Calu3 (cell line): ENCODE measurements at regions not wholly inside any gene's neighbourhood (a gene's known extent, or its start where the extent isn't known, plus 50 kb on each side); places are given as distances from the start of the nearest gene placed in this dataset.

Experiments
- BruUV-seq: library from RNA; stranded (reverse); fragments of 400-500 nt; replicated peaks from 2 replicates; lab custom pipeline; 2021; lab: Mats Ljungman, UMichigan
- CTCF ChIA-PET: fragments of 300-600 bp; sonication (Branson Sonifier 250); formaldehyde crosslinking; loops from one replicate; lab custom pipeline; 2022; ENCODE audit warnings: antibody characterized with exemption; lab: Charles Lee
- DNase-seq: peaks from one replicate; pipeline ENCODE4 v3.0.0; 2022
- H3K27ac Mint-ChIP-seq: one replicate; pipeline ENCODE4 v1.8.0; 2022; ENCODE audit warnings: mixed read lengths; ENCODE audit not compliant: unreplicated experiment
- H3K27me3 Mint-ChIP-seq: one replicate; pipeline ENCODE4 v1.8.0; 2022; ENCODE audit warnings: mixed read lengths; ENCODE audit not compliant: unreplicated experiment
- H3K36me3 Mint-ChIP-seq: one replicate; pipeline ENCODE4 v1.8.0; 2022; ENCODE audit warnings: mild to moderate bottlenecking, moderate library complexity, mixed read lengths; ENCODE audit not compliant: insufficient read depth, unreplicated experiment
- H3K4me1 Mint-ChIP-seq: one replicate; pipeline ENCODE4 v1.8.0; 2022; ENCODE audit warnings: mild to moderate bottlenecking, low read depth, mixed read lengths; ENCODE audit not compliant: unreplicated experiment
- H3K4me3 Mint-ChIP-seq: one replicate; pipeline ENCODE4 v1.8.0; 2022; ENCODE audit warnings: mild to moderate bottlenecking, low read depth, moderate library complexity, mixed read lengths; ENCODE audit not compliant: unreplicated experiment
- H3K9me3 Mint-ChIP-seq: one replicate; pipeline ENCODE4 v1.8.0; 2022; ENCODE audit warnings: low read depth, mixed read lengths; ENCODE audit not compliant: unreplicated experiment
- intact Hi-C: fragments of 100-400 bp; cut with micrococcal nuclease; formaldehyde crosslinking; loops from one replicate; pipeline ENCODE4 v1.10.0; 2022; ENCODE audit not compliant: unreplicated experiment
- TF ChIP-seq, protein P1 (sequence below): fragments of 200-600 bp; IDR thresholded peaks from one replicate; pipeline ENCODE4 v1.8.0; 2022; ENCODE audit warnings: antibody characterized with exemption; ENCODE audit not compliant: unreplicated experiment

DNA sequence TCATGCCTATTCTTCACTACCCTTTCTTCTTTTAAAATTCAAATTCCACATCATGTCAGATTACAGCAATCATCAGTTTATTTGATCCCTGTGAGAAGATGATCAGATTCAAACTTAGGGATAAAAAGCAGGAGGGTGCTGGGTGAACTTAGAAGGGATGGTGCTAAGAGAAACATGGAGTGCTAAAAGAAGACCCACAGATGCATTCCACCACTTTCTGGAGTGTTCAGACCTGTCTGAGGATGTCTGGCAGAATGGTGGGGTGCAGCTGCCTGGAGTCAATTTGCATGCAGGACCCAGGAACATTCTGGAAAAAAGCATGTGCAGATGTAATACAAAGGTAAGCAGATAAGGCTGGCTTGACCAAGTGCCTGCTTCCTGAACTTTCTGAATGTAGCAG lies 372.9 kb upstream of the RUNX1 start:
- Mint-ChIP-seq H3K4me1 (no peaks in the 10 kb centered on the region), H3K4me3 (no peak overlapping the region), H3K27ac (no peak overlapping the region), H3K36me3 (no peaks in the 10 kb centered on the region), H3K9me3 (peaks cover 5% of the 10 kb centered on the region), H3K27me3 (no peaks in the 10 kb centered on the region)
- TF ChIP-seq, protein P1, sequence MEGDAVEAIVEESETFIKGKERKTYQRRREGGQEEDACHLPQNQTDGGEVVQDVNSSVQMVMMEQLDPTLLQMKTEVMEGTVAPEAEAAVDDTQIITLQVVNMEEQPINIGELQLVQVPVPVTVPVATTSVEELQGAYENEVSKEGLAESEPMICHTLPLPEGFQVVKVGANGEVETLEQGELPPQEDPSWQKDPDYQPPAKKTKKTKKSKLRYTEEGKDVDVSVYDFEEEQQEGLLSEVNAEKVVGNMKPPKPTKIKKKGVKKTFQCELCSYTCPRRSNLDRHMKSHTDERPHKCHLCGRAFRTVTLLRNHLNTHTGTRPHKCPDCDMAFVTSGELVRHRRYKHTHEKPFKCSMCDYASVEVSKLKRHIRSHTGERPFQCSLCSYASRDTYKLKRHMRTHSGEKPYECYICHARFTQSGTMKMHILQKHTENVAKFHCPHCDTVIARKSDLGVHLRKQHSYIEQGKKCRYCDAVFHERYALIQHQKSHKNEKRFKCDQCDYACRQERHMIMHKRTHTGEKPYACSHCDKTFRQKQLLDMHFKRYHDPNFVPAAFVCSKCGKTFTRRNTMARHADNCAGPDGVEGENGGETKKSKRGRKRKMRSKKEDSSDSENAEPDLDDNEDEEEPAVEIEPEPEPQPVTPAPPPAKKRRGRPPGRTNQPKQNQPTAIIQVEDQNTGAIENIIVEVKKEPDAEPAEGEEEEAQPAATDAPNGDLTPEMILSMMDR, result no peak
- intact Hi-C loops, result no loop called here
- BruUV-seq, result no TSS peak
- DNase-seq, result no peak
- CTCF ChIA-PET, result no interaction called here

- peaks cover 5% of the 10 kb centered on the region for H3K9me3 Mint-ChIP-seq
- H3K4me1 Mint-ChIP-seq, result no peaks in the 10 kb centered on the region
- H3K27me3 Mint-ChIP-seq, result no peaks in the 10 kb centered on the region
- no peak overlapping the region for H3K27ac Mint-ChIP-seq
- H3K4me3 Mint-ChIP-seq, result no peak overlapping the region
- CTCF ChIA-PET, result no interaction called here
- DNase-seq, result no peak
- TF ChIP-seq, protein P1, result no peak
- intact Hi-C loops, result no loop called here
- H3K36me3 Mint-ChIP-seq, result no peaks in the 10 kb centered on the region
- no TSS peak for BruUV-seq
Observed at GRCh38 chr21:35421221-35421620, 372.1 kb upstream of the RUNX1 start.

DNA sequence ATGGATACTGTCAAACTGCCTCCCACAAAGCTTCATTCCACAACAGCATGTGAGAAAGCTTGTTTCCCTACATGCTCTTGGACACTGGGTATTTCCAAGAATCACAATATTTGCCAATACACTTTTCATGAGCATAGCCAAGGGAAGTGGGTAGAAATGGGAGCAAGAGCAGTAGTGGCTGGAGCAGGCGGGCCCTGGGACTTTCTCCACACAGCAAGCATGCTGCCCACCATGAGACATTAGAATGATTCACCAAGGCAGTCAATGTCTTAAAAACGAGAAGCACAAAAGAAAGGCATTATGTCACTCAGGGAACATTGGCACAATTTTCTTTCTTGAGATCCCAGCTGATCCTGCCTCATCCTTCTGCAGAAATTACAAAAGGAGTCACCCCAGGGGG lies 371.6 kb upstream of the RUNX1 start:
- CTCF ChIA-PET, result no interaction called here
- no peak overlapping the region for H3K27ac Mint-ChIP-seq
- intact Hi-C loops, result no loop called here
- H3K27me3 Mint-ChIP-seq, result no peaks in the 10 kb centered on the region
- no peaks in the 10 kb centered on the region for H3K4me1 Mint-ChIP-seq
- H3K36me3 Mint-ChIP-seq, result no peaks in the 10 kb centered on the region
- no peak overlapping the region for H3K4me3 Mint-ChIP-seq
- no peak for DNase-seq
- TF ChIP-seq, protein P1, result no peak
- H3K9me3 Mint-ChIP-seq, result peaks cover 5% of the 10 kb centered on the region
- no TSS peak for BruUV-seq

DNA sequence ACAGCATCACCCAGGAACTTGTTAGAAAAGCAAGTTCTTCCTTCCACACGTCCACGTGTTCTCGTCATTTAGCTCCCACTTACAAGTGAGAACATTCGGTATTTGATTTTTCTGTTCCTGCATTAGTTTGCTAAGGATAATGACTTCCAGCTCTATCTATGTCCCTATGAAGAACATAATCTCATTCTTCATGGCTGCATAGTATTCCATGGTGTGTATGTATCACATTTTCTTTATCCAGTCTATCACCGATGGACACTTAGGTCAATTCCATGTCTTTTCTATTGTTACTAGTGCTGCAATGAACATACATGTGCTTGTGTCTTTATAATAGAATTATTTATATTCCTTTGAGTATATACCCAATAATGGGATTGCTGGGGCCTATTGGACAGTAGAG lies 368.7 kb upstream of the RUNX1 start:
- no peaks in the 10 kb centered on the region for H3K36me3 Mint-ChIP-seq
- intact Hi-C loops, result no loop called here
- no peaks in the 10 kb centered on the region for H3K4me1 Mint-ChIP-seq
- H3K27ac Mint-ChIP-seq, result no peak overlapping the region
- H3K27me3 Mint-ChIP-seq, result no peaks in the 10 kb centered on the region
- TF ChIP-seq, protein P1, result no peak
- no peak for DNase-seq
- H3K9me3 Mint-ChIP-seq, result peaks cover 5% of the 10 kb centered on the region
- BruUV-seq, result no TSS peak
- no peak overlapping the region for H3K4me3 Mint-ChIP-seq
- CTCF ChIA-PET, result no interaction called here
